B cell (primary cell): ENCODE measurements at regions not wholly inside any gene's neighbourhood (a gene's known extent, or its start where the extent isn't known, plus 50 kb on each side); places are given as distances from the start of the nearest gene placed in this dataset.

Experiments used
- ATAC-seq: fragments of 200-7000 bp; cut with Tn5 transposase; one replicate; pipeline ENCODE4 v1.10.0; 2021; ENCODE audit warnings: low read depth, mild to moderate bottlenecking, moderate number of reproducible peaks, moderate library complexity
- CTCF ChIA-PET: fragments of 350-600 bp; sonication (Branson Sonifier 250); formaldehyde crosslinking; loops from one replicate; lab custom pipeline; 2021; ENCODE audit warnings: antibody characterized with exemption, inconsistent platforms; lab: Charles Lee
- POLR2A ChIA-PET: fragments of 350-600 bp; sonication (Branson Sonifier 250); formaldehyde crosslinking; loops from one replicate; lab custom pipeline; 2021; ENCODE audit warnings: antibody characterized with exemption; lab: Charles Lee
- DNase-seq: peaks from one replicate; pipeline ENCODE4 v3.0.0; 2013
- H2AFZ ChIP-seq: 2 replicates; pipeline ENCODE4 v1.6.1; 2012; ENCODE audit warnings: mild to moderate bottlenecking, low read depth, low read length; ENCODE audit not compliant: insufficient read depth, poor library complexity, severe bottlenecking
- H3K27ac ChIP-seq, 2 donors: 1 replicate in 1 of 2; 2 replicates in 1 of 2; pipeline ENCODE4 v1.5.1; 2012 to 2013; ENCODE audit warnings: low read length in 2 of 2, mild to moderate bottlenecking in 2 of 2, moderate library complexity in 1 of 2
- H3K27me3 ChIP-seq, 4 experiments: fragments of 200-600 bp in 1 of 4; sonication (generic) in 1 of 4; replicated peaks in 1 of 4; 1 replicate in 2 of 4; 2 replicates in 2 of 4; pipeline versions ENCODE4 v1.6.1 to v1.7.0; 2013 to 2016; ENCODE audit warnings: low read length in 3 of 4, mild to moderate bottlenecking in 2 of 4, mixed read lengths in 1 of 4, moderate library complexity in 1 of 4; ENCODE audit not compliant: insufficient read depth in 4 of 4, control insufficient read depth in 3 of 4; ENCODE audit errors: control extremely low read depth in 1 of 4
- H3K36me3 ChIP-seq, 2 experiments: replicated peaks in 1 of 2; 1 replicate in 1 of 2; 2 replicates in 1 of 2; pipeline versions ENCODE4 v1.6.1 to v1.7.1; 2013; ENCODE audit warnings: low read length in 1 of 2; ENCODE audit not compliant: insufficient read depth in 2 of 2, control insufficient read depth in 1 of 2; ENCODE audit errors: control extremely low read depth in 1 of 2, extremely low read depth in 1 of 2
- H3K4me1 ChIP-seq, 2 donors: fragments of 200-600 bp in 1 of 2; sonication (generic) in 1 of 2; 1 replicate in 1 of 2; 2 replicates in 1 of 2; pipeline versions ENCODE4 v1.5.1 to v1.6.1; 2013 to 2017; ENCODE audit warnings: low read length in 2 of 2; ENCODE audit not compliant: control insufficient read depth in 2 of 2, insufficient read depth in 2 of 2
- H3K4me2 ChIP-seq: replicated peaks from 2 replicates; pipeline ENCODE3; 2012; ENCODE audit warnings: mild to moderate bottlenecking, low read depth, low read length; ENCODE audit not compliant: poor library complexity, severe bottlenecking
- H3K4me3 ChIP-seq, 5 experiments: fragments of 200-600 bp in 1 of 5; sonication (generic) in 1 of 5; 1 replicate in 3 of 5; 2 replicates in 2 of 5; pipeline versions ENCODE4 v1.5.1 to v1.7.0; 2011 to 2016; ENCODE audit warnings: low read length in 4 of 5, mild to moderate bottlenecking in 4 of 5, low read depth in 2 of 5, control low read depth in 1 of 5, moderate library complexity in 1 of 5; ENCODE audit not compliant: insufficient read depth in 1 of 5; ENCODE audit errors: control extremely low read depth in 1 of 5, extremely low read depth in 1 of 5
- H3K79me2 ChIP-seq: fragments of 200-600 bp; sonication (generic); one replicate; pipeline ENCODE4 v1.6.0; 2016; ENCODE audit warnings: low read length; ENCODE audit not compliant: control insufficient read depth, insufficient read depth
- H3K9ac ChIP-seq: fragments of 200-600 bp; sonication (generic); 2 replicates; pipeline ENCODE4 v1.6.1; 2017; ENCODE audit warnings: mild to moderate bottlenecking, low read length, moderate library complexity
- H3K9me3 ChIP-seq, 3 donors: one replicate each; pipeline versions ENCODE4 v1.6.1 to v1.7.1; 2013; ENCODE audit warnings: low read length in 2 of 3; ENCODE audit not compliant: control insufficient read depth in 2 of 3, insufficient read depth in 1 of 3; ENCODE audit errors: control extremely low read depth in 1 of 3
- H4K20me1 ChIP-seq: 2 replicates; pipeline ENCODE4 v1.6.0; 2012; ENCODE audit warnings: mild to moderate bottlenecking, low read length; ENCODE audit not compliant: insufficient read depth, control insufficient read depth, poor library complexity, severe bottlenecking
- H3K27ac Mint-ChIP-seq: one replicate; pipeline ENCODE4 v1.8.0; 2021; ENCODE audit warnings: mixed read lengths
- H3K27me3 Mint-ChIP-seq: one replicate; pipeline ENCODE4 v1.8.0; 2021; ENCODE audit warnings: mixed read lengths
- H3K4me1 Mint-ChIP-seq: one replicate; pipeline ENCODE4 v1.8.0; 2021; ENCODE audit warnings: mixed read lengths
- H3K4me3 Mint-ChIP-seq: one replicate; pipeline ENCODE4 v1.8.0; 2021; ENCODE audit warnings: mixed read lengths
- H3K9me3 Mint-ChIP-seq: one replicate; pipeline ENCODE4 v1.8.0; 2022; ENCODE audit warnings: mixed read lengths; ENCODE audit not compliant: insufficient read depth
- EZH2 ChIP-seq: IDR thresholded peaks from 2 replicates; pipeline ENCODE4 v1.6.1; 2012; ENCODE audit warnings: borderline replicate concordance, low read depth, mild to moderate bottlenecking, moderate library complexity, low read length; ENCODE audit not compliant: insufficient read depth, poor library complexity, severe bottlenecking
- WGBS: methylation state at CpG from one replicate; pipeline ENCODE4 v1.1.5; 2013; ENCODE audit warnings: missing lambda C conversion rate; ENCODE audit not compliant: insufficient coverage; 5-methylcytosine and 5-hydroxymethylcytosine counted together
- intact Hi-C: fragments of 100-400 bp; cut with micrococcal nuclease; formaldehyde crosslinking; loops from one replicate; pipeline ENCODE4 v1.10.0; 2022
- TF ChIP-seq, protein P1 (sequence below): fragments of 200-600 bp; IDR thresholded peaks from one replicate; pipeline ENCODE4 v1.8.0; 2022; ENCODE audit warnings: antibody characterized with exemption, mild to moderate bottlenecking

GRCh38 chr18:27311114-27311513 lies 126.0 kb upstream of the CHST9 start:
- Histone ChIP-seq H3K9me3 (no peaks in the 10 kb centered on the region), H3K36me3 (no peaks in the 10 kb centered on the region), H3K27ac (no peak overlapping the region), H4K20me1 (no peaks in the 10 kb centered on the region), H3K27me3 (no peaks in the 10 kb centered on the region), H2AFZ (no peak overlapping the region), H3K79me2 (no peaks in the 10 kb centered on the region), H3K4me3 (no peak overlapping the region), H3K4me2 (no peak overlapping the region), H3K9ac (no peak overlapping the region), H3K4me1 (no peaks in the 10 kb centered on the region)
- ChIA-PET CTCF (no interaction called here), POLR2A (no interaction called here)
- no peak for ATAC-seq
- no CpG with 5 or more reads among the region's 2 CpGs for WGBS
- H3K27ac Mint-ChIP-seq, result no peak overlapping the region
- H3K27me3 Mint-ChIP-seq, result no peaks in the 10 kb centered on the region
- peaks cover 2% of the 10 kb centered on the region for H3K9me3 Mint-ChIP-seq
- TF ChIP-seq EZH2, result no peak
- TF ChIP-seq, protein P1, sequence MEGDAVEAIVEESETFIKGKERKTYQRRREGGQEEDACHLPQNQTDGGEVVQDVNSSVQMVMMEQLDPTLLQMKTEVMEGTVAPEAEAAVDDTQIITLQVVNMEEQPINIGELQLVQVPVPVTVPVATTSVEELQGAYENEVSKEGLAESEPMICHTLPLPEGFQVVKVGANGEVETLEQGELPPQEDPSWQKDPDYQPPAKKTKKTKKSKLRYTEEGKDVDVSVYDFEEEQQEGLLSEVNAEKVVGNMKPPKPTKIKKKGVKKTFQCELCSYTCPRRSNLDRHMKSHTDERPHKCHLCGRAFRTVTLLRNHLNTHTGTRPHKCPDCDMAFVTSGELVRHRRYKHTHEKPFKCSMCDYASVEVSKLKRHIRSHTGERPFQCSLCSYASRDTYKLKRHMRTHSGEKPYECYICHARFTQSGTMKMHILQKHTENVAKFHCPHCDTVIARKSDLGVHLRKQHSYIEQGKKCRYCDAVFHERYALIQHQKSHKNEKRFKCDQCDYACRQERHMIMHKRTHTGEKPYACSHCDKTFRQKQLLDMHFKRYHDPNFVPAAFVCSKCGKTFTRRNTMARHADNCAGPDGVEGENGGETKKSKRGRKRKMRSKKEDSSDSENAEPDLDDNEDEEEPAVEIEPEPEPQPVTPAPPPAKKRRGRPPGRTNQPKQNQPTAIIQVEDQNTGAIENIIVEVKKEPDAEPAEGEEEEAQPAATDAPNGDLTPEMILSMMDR, result no peak
- intact Hi-C loops, result no loop called here
- no peak for DNase-seq
- no peaks in the 10 kb centered on the region for H3K4me1 Mint-ChIP-seq
- no peak overlapping the region for H3K4me3 Mint-ChIP-seq

GRCh38 chr18:27301615-27302378 lies 116.7 kb upstream of the CHST9 start:
- POLR2A ChIA-PET, result no interaction called here
- WGBS, result 78% methylated on average over 1 of the region's 5 CpGs

More at GRCh38 chr18:27301615-27302378, 116.7 kb upstream of the CHST9 start:
- Histone ChIP-seq H3K9ac (no peak overlapping the region), H3K36me3 (no peaks in the 10 kb centered on the region), H3K9me3 (no peaks in the 10 kb centered on the region), H4K20me1 (no peaks in the 10 kb centered on the region), H3K4me1 (no peaks in the 10 kb centered on the region), H3K4me3 (no peak overlapping the region), H3K27ac (no peak overlapping the region), H3K79me2 (no peaks in the 10 kb centered on the region), H3K4me2 (no peak overlapping the region), H3K27me3 (no peaks in the 10 kb centered on the region), H2AFZ (no peak overlapping the region)
- intact Hi-C loops, result no loop called here
- CTCF ChIA-PET, result no interaction called here
- H3K4me1 Mint-ChIP-seq, result no peaks in the 10 kb centered on the region
- H3K27me3 Mint-ChIP-seq, result no peaks in the 10 kb centered on the region
- H3K4me3 Mint-ChIP-seq, result no peak overlapping the region
- TF ChIP-seq, protein P1, result no peak
- no peak for TF ChIP-seq EZH2
- DNase-seq, result no peak
- ATAC-seq, result no peak
- H3K27ac Mint-ChIP-seq, result no peak overlapping the region
- H3K9me3 Mint-ChIP-seq, result no peaks in the 10 kb centered on the region
